ENCODE measurements at regions not wholly inside any gene's neighbourhood (a gene's known extent, or its start where the extent isn't known, plus 50 kb on each side); places are given as distances from the start of the nearest gene placed in this dataset.

DNA sequence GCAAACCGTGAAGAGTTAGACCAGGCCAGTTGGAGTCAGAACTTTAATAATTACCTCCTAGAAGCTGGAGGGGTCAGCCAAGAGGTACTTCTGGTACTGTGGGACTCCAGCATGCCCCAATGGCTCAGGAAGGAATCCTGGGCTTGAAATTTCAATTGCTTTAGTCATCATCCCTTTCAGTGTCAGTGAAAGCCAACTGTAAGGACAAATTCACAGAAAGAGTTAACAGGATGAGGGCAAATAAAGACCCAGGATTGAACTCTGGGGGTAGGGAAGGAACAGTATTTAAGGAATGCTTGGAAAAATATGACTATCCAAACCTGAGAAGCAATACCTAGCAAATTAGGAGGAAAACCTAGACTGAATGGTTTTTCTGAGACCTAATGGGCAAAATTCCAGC, 735.1 kb upstream of the MARCKS start:
- H3K4me3 ChIP-seq (ENCODE audit: extremely low read depth, insufficient read depth, low read length, poor library complexity, severe bottlenecking): no peak overlapping the region
- H3K27ac ChIP-seq (ENCODE audit: low read depth, low read length, severe bottlenecking): peak overlapping the region; percentile 93
- peaks cover 12% of the 10 kb centered on the region for H3K9me3 ChIP-seq (ENCODE audit: control insufficient read depth, low read length)
- WGBS, 2 experiments (ENCODE audit: insufficient coverage in 2 of 2): no CpG with 5 or more reads among the region's 1 CpG
- no peaks in the 10 kb centered on the region for H3K36me3 ChIP-seq (ENCODE audit: control insufficient read depth, insufficient read depth, low read length)
- peaks cover 34% of the 10 kb centered on the region for H3K4me1 ChIP-seq (ENCODE audit: control insufficient read depth, insufficient read depth, low read length, poor library complexity, severe bottlenecking)

DNA sequence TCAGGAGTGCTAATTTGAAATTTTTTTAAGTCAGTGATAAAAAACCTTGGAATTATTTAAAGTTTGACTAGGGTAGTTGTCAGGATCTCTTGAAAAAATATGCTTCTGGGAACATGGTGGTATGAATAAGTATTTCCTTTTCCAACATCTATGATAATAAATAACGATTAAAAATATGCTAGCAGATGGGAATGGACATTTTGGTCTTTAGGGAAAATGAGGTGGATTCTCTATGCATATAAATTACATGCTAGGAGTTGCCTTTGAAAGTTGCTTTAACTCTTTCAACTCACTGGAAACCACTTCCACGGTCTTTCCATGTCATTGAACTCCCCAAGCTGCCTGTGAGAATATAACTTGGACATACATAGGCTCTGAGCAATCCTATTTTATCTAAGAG, 731.5 kb upstream of the MARCKS start:
- 100% methylated on average over 1 of the region's 2 CpGs; no CpG with 5 or more reads in 1 of the 2 experiments for WGBS, 2 experiments (ENCODE audit: insufficient coverage in 2 of 2)
- H3K36me3 ChIP-seq (ENCODE audit: control insufficient read depth, insufficient read depth, low read length): no peaks in the 10 kb centered on the region

DNA sequence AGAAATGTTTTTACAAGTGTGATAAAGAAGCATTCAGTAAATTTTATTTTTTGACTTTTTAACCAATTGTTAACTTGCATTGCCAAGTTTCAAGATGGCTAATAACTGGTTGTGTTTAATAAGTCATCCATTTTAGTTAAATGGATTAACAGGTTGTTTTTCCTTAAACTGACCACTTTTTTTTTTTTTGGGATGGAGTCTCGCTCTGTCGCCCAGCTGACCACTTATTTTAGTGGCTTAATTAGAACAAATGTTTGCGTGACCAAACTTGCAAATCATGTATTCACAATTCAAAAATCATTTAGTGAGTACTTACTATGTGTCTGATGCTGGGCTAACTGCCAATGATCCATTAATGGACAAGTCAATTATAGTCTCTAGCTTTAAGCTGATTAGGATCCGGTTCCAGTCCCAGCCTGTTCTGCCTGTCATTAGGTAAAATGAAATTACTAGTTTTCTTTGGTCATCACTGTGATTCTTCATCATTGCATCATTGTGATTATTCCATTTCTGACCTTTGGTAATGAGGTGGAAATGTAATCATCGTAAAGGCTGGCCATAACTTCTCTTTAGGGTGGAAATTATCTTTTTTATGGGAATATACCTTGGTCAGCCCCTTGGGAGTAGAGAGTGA, 729.2 kb upstream of the MARCKS start:
- Histone ChIP-seq H3K27ac (ENCODE audit: low read depth, low read length, severe bottlenecking) (no peak overlapping the region), H3K4me3 (ENCODE audit: extremely low read depth, insufficient read depth, low read length, poor library complexity, severe bottlenecking) (no peak overlapping the region), H3K36me3 (ENCODE audit: control insufficient read depth, insufficient read depth, low read length) (no peaks in the 10 kb centered on the region), H3K4me1 (ENCODE audit: control insufficient read depth, insufficient read depth, low read length, poor library complexity, severe bottlenecking) (peaks cover 4% of the 10 kb centered on the region), H3K9me3 (ENCODE audit: control insufficient read depth, low read length) (no peaks in the 10 kb centered on the region)
- 100% methylated on average over 1 to 2 of the region's 5 CpGs for WGBS, 2 experiments (ENCODE audit: insufficient coverage in 2 of 2)

More for the DNA sequence above, 731.5 kb upstream of the MARCKS start:
- H3K4me1 ChIP-seq (ENCODE audit: control insufficient read depth, insufficient read depth, low read length, poor library complexity, severe bottlenecking): peaks cover 19% of the 10 kb centered on the region
- no peak overlapping the region for H3K27ac ChIP-seq (ENCODE audit: low read depth, low read length, severe bottlenecking)
- H3K4me3 ChIP-seq (ENCODE audit: extremely low read depth, insufficient read depth, low read length, poor library complexity, severe bottlenecking): no peak overlapping the region
- no peaks in the 10 kb centered on the region for H3K9me3 ChIP-seq (ENCODE audit: control insufficient read depth, low read length)

DNA sequence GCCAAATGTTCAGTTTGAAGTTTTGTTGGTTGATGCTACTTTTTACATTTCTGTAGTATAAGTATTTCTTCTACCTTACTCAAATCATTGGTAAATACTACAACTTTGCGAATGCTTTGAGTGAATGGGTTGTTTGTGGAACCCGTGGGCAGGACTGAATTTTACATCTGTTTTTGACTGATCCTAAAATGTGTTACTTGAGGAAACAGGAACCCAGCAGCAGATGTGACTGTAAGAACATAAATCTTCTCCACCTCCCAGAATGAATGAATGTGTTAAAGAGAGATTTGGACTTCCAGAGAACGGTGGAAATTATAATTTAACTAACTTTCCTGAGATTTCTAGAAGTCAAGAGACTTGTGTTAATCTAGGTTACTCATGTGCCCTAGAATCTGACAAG, 728.5 kb upstream of the MARCKS start:
- H3K36me3 ChIP-seq (ENCODE audit: control insufficient read depth, insufficient read depth, low read length): no peaks in the 10 kb centered on the region
- no CpG with 5 or more reads among the region's 3 CpGs for WGBS, 2 experiments (ENCODE audit: insufficient coverage in 2 of 2)

DNA sequence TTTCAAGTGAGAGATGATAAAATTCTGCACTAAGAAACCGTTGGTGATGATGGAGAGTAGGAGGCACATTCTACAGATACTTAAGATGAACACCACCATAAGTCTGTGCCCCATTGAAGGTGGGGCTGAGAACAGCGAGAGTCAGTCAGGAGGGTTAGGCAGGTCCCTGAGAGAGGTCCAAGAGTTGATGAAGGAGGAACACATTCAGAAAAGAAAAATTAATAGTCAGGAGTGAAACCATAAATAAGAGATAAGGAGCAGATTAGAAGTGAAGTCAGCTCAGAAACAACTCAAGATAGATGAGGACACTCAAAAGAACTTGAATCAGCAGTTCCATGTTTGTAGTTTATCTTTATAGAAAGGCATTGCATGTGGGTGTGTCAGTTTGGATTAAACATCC, 727.2 kb upstream of the MARCKS start:
- no peaks in the 10 kb centered on the region for H3K36me3 ChIP-seq (ENCODE audit: control insufficient read depth, insufficient read depth, low read length)
- H3K27ac ChIP-seq (ENCODE audit: low read depth, low read length, severe bottlenecking): no peak overlapping the region
- no peaks in the 10 kb centered on the region for H3K4me1 ChIP-seq (ENCODE audit: control insufficient read depth, insufficient read depth, low read length, poor library complexity, severe bottlenecking)
- WGBS, 2 experiments (ENCODE audit: insufficient coverage in 2 of 2): 100% methylated on average over 1 of the region's 2 CpGs; no CpG with 5 or more reads in 1 of the 2 experiments
- H3K9me3 ChIP-seq (ENCODE audit: control insufficient read depth, low read length): no peaks in the 10 kb centered on the region
- no peak overlapping the region for H3K4me3 ChIP-seq (ENCODE audit: extremely low read depth, insufficient read depth, low read length, poor library complexity, severe bottlenecking)

More for the DNA sequence above, 728.5 kb upstream of the MARCKS start:
- Histone ChIP-seq H3K9me3 (ENCODE audit: control insufficient read depth, low read length) (no peaks in the 10 kb centered on the region), H3K4me1 (ENCODE audit: control insufficient read depth, insufficient read depth, low read length, poor library complexity, severe bottlenecking) (no peaks in the 10 kb centered on the region), H3K27ac (ENCODE audit: low read depth, low read length, severe bottlenecking) (no peak overlapping the region), H3K4me3 (ENCODE audit: extremely low read depth, insufficient read depth, low read length, poor library complexity, severe bottlenecking) (no peak overlapping the region)

DNA sequence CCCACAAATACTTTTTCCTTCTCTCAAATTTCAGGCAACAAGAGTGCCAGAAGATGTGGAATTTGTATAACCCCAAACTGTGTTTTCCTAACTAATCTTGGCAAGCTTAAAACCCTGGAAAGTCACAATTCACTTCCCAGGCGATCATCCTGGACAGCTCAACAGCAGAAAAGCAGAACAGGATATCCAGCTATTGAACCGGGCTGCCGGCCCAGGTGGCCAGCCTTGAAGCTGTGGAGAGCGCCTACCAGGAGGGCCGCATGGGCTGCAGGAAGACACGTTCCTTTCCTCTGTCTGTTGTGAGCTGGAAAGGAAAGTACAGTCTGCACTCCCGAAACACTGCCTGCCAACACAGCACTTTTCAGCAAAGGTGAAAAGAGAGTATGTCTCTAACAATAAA, 719.7 kb upstream of the MARCKS start:
- no peak overlapping the region for H3K27ac ChIP-seq (ENCODE audit: low read depth, low read length, severe bottlenecking)
- H3K4me3 ChIP-seq (ENCODE audit: extremely low read depth, insufficient read depth, low read length, poor library complexity, severe bottlenecking): no peak overlapping the region
- WGBS, 2 experiments (ENCODE audit: insufficient coverage in 2 of 2): 79 to 80% methylated on average over 5 to 6 of the region's 7 CpGs

DNA sequence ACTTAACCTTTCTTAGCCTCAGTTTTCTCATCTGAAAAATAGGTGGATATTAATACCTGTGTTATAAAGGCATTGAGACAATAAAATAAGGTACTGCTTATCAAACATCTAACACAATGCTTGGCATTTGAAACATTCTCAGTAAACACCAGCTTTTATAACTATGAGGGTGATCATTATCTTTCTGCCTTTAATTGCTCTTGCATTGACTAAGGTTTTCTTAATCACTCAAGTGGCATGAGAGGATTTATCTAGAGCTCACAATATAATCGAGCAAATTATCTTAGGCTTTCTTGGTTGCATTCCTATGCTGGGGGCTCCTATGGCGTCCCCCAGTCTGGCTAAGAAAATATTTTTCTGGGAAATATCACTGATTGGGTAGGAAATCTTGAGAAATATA, 716.4 kb upstream of the MARCKS start:
- H3K4me3 ChIP-seq (ENCODE audit: extremely low read depth, insufficient read depth, low read length, poor library complexity, severe bottlenecking): no peak overlapping the region
- no peaks in the 10 kb centered on the region for H3K36me3 ChIP-seq (ENCODE audit: control insufficient read depth, insufficient read depth, low read length)
- 81 to 100% methylated on average over 2 of the region's 2 CpGs for WGBS, 2 experiments (ENCODE audit: insufficient coverage in 2 of 2)
- no peaks in the 10 kb centered on the region for H3K4me1 ChIP-seq (ENCODE audit: control insufficient read depth, insufficient read depth, low read length, poor library complexity, severe bottlenecking)
- H3K27ac ChIP-seq (ENCODE audit: low read depth, low read length, severe bottlenecking): no peak overlapping the region
- H3K9me3 ChIP-seq (ENCODE audit: control insufficient read depth, low read length): no peaks in the 10 kb centered on the region

More for the DNA sequence above, 719.7 kb upstream of the MARCKS start:
- Histone ChIP-seq H3K9me3 (ENCODE audit: control insufficient read depth, low read length) (no peaks in the 10 kb centered on the region), H3K4me1 (ENCODE audit: control insufficient read depth, insufficient read depth, low read length, poor library complexity, severe bottlenecking) (no peaks in the 10 kb centered on the region), H3K36me3 (ENCODE audit: control insufficient read depth, insufficient read depth, low read length) (no peaks in the 10 kb centered on the region)

DNA sequence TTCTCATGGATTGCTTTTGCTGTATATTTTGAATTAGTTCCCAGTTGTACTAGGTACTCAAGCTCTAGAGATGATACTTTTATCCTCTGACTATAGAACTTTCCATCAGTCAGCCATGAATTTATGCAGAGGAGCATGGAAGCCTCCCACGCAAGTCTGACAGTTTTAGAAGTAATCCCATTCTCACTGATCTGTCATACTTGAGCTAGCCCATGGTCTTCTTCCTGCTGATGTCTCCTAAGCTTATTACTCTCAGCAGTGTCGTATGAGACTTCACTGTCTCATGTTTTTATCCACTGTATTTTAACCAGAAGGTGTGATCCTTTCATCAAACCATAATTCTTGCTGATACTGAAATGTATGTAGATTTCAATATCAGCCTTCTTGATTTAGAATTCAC, 715.2 kb upstream of the MARCKS start:
- Histone ChIP-seq H3K4me1 (ENCODE audit: control insufficient read depth, insufficient read depth, low read length, poor library complexity, severe bottlenecking) (peaks cover 4% of the 10 kb centered on the region), H3K9me3 (ENCODE audit: control insufficient read depth, low read length) (no peaks in the 10 kb centered on the region), H3K4me3 (ENCODE audit: extremely low read depth, insufficient read depth, low read length, poor library complexity, severe bottlenecking) (no peak overlapping the region), H3K27ac (ENCODE audit: low read depth, low read length, severe bottlenecking) (no peak overlapping the region), H3K36me3 (ENCODE audit: control insufficient read depth, insufficient read depth, low read length) (no peaks in the 10 kb centered on the region)
- 78 to 100% methylated on average over 1 of the region's 2 CpGs for WGBS, 2 experiments (ENCODE audit: insufficient coverage in 2 of 2)

DNA sequence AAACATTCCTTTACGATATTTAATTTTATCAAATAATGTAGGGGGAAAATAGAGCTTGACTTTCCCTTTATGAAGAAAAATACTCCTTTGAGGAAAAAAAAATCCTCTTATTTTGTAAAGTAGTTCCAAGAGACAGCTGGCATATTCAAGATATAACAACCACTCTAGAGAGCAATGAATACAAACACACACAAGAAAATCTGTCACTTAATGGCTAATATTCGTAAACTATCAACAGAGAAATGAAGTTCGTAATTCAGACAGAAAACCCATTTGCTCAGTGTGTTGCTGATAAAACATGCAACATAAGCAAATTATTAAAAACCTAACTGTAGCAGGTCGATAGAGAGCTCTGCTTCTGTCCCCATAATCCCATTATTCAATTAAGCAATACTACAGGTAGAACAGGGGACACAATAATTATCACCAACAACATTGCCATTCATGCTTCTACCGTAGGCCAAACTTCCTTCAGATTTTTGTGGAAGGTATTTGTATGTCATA, 714.4 kb upstream of the MARCKS start:
- H3K36me3 ChIP-seq (ENCODE audit: control insufficient read depth, insufficient read depth, low read length): no peaks in the 10 kb centered on the region
- H3K27ac ChIP-seq (ENCODE audit: low read depth, low read length, severe bottlenecking): no peak overlapping the region
- H3K4me1 ChIP-seq (ENCODE audit: control insufficient read depth, insufficient read depth, low read length, poor library complexity, severe bottlenecking): peaks cover 8% of the 10 kb centered on the region
- H3K9me3 ChIP-seq (ENCODE audit: control insufficient read depth, low read length): no peaks in the 10 kb centered on the region
- no peak overlapping the region for H3K4me3 ChIP-seq (ENCODE audit: extremely low read depth, insufficient read depth, low read length, poor library complexity, severe bottlenecking)
- 80 to 92% methylated on average over 1 to 2 of the region's 5 CpGs for WGBS, 2 experiments (ENCODE audit: insufficient coverage in 2 of 2)

DNA sequence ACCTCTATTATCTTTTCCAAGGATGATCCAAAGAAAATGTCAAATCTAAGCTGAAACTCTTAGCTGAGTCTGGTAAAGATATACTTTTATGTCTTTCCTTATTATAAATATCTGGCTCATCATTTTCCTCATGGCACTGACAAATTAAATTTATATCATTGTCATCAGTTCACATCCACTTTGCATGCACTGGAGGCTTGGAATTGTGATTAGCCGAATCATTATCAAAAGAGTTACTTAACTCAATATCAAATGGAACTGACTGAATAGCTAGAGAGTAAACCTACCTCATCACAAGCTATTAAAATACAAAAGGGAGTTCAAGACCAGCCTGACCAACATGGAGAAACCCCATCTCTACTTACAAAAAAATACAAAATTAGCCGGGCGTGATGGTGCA, 713.9 kb upstream of the MARCKS start:
- Histone ChIP-seq H3K4me3 (ENCODE audit: extremely low read depth, insufficient read depth, low read length, poor library complexity, severe bottlenecking) (no peak overlapping the region), H3K36me3 (ENCODE audit: control insufficient read depth, insufficient read depth, low read length) (no peaks in the 10 kb centered on the region), H3K9me3 (ENCODE audit: control insufficient read depth, low read length) (no peaks in the 10 kb centered on the region), H3K27ac (ENCODE audit: low read depth, low read length, severe bottlenecking) (no peak overlapping the region), H3K4me1 (ENCODE audit: control insufficient read depth, insufficient read depth, low read length, poor library complexity, severe bottlenecking) (peaks cover 8% of the 10 kb centered on the region)
- 88 to 100% methylated on average over 1 to 3 of the region's 3 CpGs for WGBS, 2 experiments (ENCODE audit: insufficient coverage in 2 of 2)

DNA sequence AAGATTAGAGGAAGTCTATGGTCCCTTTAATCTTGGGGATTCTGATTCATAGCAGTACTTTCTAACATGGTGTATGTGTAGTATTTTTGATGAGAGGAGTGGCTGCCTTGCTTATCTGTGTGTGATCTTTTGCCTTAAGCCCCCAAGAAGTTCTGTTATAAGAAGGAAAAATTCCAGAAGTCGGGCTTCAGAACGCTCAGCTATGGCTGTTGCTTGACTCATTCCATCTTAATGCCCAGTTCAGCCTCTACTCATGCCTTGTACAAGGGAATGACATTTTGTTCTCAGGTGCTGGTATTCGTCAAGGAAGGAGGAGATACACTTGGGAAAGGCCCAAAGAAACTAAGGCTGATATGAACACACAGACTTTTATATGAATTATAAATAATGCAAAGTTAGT, 713.0 kb upstream of the MARCKS start:
- Histone ChIP-seq H3K9me3 (ENCODE audit: control insufficient read depth, low read length) (no peaks in the 10 kb centered on the region), H3K4me3 (ENCODE audit: extremely low read depth, insufficient read depth, low read length, poor library complexity, severe bottlenecking) (no peak overlapping the region), H3K4me1 (ENCODE audit: control insufficient read depth, insufficient read depth, low read length, poor library complexity, severe bottlenecking) (peaks cover 8% of the 10 kb centered on the region), H3K36me3 (ENCODE audit: control insufficient read depth, insufficient read depth, low read length) (no peaks in the 10 kb centered on the region), H3K27ac (ENCODE audit: low read depth, low read length, severe bottlenecking) (peak overlapping the region; percentile 18)
- 79% methylated on average over 2 of the region's 3 CpGs; no CpG with 5 or more reads in 1 of the 2 experiments for WGBS, 2 experiments (ENCODE audit: insufficient coverage in 2 of 2)
